Activated T-cell treated with anti-CD3 and anti-CD28 coated beads for 1 hour (primary cell): ENCODE measurements at regions not wholly inside any gene's neighbourhood (a gene's known extent, or its start where the extent isn't known, plus 50 kb on each side); places are given as distances from the start of the nearest gene placed in this dataset.

ENCODE experiments used
- DNase-seq: peaks from one replicate; pipeline ENCODE4 v3.0.0-alpha.2; 2020; ENCODE audit warnings: low read depth

GRCh38 chrX:10021461-10022272 is 54.5 kb downstream of the CLDN34 start:
- DNase-seq = no peak

DNA sequence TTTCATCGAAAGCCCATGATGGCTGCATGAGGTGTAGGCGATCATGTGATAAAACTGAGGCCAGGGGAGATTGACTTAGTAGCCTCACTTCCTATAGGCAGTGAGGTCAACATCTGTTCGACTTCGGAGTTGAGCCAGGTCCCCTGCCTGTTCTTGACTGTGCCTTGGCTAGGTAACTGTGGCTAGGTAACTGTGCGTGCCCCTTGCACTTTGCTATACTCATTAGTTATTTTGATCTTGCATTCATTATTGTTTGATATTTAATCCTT is 55.0 kb downstream of the CLDN34 start:
- DNase-seq = no peak

DNA sequence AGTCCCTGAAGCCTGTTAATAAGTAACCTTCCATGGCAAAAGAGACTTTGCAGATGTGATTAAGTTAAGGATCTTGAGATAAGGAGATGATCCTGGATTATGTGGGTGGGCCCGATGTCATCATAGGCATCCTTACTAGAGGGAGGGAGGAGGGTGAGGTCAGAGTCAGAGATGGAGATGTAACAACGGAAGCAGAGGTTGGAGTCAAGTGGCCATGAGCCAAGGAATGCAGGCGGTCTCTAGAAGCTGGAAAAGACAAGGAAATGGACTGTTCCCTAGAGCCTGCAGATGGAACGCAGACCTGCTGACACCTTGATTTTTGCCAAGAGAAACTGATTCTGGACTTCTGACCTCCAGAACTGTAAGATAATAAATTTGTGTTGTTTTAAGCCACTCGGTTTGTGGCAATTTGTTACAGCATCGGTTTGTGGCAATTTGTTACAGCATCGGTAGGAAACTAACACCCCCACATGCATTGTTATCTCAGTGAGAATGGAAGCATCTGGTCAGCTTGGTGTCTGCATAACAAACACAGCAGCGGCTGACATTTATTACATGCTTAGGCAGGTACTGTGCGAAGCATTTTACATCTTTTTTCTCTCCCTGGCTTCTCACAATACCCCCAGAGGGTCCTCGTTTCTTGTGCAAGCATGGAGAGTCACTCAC is 55.6 kb downstream of the CLDN34 start:
- no peak for DNase-seq

DNA sequence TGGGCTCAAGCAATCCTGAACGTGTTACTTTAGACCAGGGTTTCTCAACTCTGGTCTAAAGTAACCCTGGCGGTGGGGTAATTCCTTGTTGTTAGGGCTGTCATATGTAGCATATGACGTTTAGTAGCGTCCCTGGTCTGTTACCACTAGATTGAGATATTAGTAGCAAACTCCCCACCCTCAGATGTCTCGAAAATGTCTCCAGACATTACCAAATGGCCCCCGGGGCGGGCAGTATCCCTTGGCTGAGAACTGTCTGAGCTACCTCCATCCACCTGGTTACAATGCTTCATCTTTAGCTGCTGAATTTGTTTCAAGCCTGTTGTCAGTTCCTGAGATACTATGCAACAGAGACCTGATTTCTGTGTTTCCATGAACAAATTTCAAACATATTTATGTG is 56.7 kb downstream of the CLDN34 start:
- DNase-seq = no peak

DNA sequence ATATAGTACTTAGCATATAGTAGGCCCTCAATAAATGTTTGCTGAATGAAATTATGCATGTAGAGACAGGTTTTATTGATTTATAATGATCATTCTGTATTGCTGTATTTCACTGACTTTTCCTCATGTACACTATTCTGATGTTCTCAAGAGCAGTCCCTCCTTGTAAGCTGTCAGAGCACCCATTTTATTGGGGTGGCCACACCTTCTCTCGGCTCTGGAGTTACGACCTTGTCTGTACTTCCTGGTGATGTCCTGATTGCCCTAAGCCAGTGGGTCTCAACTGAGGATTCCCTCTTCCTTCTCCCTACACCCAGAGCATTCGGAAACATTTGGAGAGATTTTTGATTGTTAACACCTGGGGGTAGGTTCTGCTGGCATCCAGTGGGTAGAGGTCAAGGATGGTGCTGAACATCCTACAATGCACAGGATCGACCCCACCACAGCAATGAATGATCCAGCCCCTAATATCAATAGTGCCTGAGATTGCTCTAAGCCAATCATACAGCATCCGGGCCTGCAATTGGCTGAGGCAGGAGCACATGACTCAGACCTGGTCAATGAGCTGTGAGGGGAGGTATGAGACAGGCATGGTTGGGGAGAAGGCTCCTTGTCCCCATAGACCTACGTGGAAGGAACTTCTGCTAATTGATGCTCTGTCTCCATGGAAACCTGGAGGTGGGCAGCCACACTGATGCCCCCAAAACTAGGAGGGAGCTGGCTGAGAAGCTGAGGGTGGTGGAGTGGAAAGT is 58.8 kb downstream of the CLDN34 start:
- DNase-seq = no peak

- DNase-seq = no peak
Observed at GRCh38 chrX:10028283-10029104, 61.3 kb downstream of the CLDN34 start.

GRCh38 chrX:10030570-10030969 is 63.4 kb downstream of the CLDN34 start:
- no peak for DNase-seq

- DNase-seq = no peak
Observed at GRCh38 chrX:10031746-10032145, 64.6 kb downstream of the CLDN34 start.

GRCh38 chrX:10032147-10032546 is 65.0 kb downstream of the CLDN34 start:
- DNase-seq = no peak

- no peak for DNase-seq
Observed at GRCh38 chrX:10033375-10034007, 66.3 kb downstream of the CLDN34 start.

GRCh38 chrX:10034740-10035260 is 67.6 kb downstream of the CLDN34 start:
- DNase-seq = no peak

GRCh38 chrX:10038585-10038984 is 71.4 kb downstream of the CLDN34 start:
- no peak for DNase-seq

DNA sequence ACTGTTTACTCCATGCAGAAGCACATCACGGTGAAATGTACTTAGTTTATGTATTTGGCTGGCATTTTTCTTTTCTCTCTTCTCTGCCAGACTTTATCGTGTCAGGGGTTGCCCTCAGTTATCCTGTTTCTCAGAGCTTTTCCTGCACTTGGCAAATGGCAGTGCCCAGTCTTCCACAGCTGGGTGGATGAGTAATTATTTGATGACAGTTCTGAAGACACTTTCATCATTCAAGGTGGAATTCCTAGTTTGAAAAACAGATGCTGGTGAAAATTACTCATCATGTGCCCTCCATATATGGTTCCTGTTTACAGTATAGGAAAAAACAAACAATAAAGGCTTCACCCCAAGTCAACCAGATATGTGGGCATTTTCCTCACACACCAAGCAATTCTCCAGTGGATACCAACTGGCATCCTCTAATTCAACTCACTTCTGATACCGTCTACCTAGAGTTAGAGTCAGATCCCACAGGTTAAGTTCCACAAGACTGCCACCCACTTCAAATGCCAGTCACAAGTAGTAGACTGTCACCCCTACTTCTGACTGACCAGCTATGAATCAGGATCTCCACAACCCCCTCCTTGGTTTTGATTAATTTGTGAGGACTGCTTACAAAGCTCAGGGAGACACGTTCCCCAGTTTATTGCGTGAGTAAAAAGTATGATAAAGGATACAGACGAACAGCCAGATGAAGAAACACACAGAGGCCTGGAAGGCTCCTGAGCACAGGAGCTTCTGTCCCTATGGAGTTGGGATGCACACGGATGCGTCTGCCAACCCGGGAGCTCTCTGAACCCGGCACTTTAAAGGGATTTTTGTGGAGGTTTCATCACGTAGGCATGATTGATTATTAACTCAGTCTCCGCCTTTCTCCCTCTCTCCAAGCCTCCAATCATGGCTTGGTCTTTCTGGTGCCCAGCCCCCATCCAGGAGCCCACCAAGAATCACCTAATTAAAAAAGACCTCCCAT is 72.9 kb downstream of the CLDN34 start:
- no peak for DNase-seq

DNA sequence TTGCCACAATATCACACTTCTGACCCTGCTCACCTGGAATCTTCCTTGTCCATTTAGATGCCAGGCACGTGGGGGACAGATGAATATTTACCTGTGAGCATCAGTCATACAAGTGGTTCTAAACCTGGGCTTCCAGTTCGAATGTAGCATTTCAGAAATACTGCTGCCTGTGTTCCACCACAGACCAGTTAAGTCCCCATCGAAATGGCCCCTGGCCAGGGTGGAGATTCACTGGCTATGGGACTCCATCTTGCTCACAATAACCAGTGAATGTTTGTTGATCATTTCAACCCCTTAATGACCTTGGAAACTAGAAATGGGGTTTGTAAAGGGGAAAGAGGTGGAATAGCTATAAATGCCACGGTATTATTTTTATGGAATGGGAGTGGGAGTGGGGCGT is 73.8 kb downstream of the CLDN34 start:
- DNase-seq = no peak

GRCh38 chrX:10041383-10041782 is 74.2 kb downstream of the CLDN34 start:
- no peak for DNase-seq

DNA sequence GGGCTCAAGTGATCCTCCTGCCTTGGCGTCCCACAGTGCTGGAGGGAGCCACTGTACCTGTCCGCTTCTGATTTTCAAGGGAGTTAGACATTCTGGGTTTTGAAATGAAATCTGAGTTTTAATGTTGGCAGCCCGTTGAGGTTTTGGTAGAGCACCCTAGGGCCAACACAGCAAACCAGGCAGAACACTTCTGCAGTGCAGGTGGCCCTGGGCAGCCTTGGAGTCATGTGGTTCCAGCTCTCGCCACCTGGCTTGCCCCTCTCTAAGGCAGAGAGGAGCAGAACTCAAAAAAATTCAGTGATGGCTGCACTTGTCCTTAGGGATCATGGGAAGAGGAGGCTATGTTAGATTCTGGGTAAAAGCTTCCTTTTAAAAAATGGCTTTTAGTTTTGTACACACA is 74.9 kb downstream of the CLDN34 start:
- no peak for DNase-seq

DNA sequence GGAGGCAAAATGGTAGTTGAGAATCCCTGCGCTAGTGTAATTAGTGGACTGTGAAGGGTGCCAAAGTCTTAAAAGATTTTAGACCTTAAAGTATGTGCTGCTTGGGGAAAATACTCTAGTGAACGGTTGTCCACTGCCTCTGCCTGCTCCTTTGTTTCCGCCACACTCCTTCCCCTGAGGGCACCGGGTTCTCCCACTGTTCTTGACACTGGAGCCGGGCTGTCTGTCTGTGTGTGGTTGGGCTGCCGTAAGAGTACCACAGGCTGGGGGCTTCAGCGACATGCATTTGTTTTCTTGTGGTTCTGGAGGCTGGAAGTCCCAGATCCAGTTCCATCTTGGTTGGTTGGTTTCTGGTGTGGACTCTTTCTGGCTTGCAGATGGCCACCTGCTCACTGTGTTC is 76.2 kb downstream of the CLDN34 start:
- DNase-seq = no peak

DNA sequence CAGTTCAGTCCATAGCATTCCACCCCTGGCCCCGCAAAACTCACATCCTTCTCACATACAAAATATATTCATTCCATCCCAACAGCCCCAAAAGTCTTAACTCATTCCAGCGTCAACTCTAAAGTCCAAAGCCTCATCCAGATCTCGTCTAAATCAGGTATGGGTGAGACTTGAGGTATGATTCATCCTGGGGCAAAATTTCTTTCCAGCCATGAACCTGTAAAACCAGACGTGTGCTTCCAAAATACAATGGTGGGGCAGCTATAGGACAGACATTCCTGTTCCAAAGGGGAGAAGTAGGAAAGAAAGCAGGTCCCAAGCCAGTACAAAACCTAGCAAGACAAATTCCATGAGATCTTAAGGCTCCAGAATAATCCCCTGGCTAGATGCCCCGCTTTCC is 76.9 kb downstream of the CLDN34 start:
- DNase-seq = no peak

- DNase-seq = no peak
Observed at GRCh38 chrX:10045327-10046000, 78.3 kb downstream of the CLDN34 start.

DNA sequence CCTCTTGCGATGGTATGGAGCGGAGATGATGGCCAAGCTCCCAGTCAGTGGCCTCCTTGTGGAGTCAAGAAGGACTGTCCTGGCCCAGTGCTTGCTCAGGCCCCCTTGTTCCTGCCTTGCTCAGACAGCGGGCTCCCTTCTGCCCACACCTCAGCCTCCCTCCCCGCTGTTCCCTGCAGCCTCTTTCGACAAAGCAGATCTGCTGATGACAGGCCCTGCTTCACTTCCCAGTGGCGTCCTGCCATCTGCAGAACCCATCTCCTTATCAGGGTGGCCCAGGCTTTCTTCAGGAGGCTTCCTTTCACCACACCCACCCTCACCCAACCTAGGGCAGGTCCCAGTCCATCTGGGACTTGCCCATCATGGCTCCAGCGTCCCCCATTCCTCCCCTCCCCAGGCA is 80.0 kb downstream of the CLDN34 start:
- DNase-seq = no peak
